HG02588 (cell line): ENCODE measurements at regions not wholly inside any gene's neighbourhood (a gene's known extent, or its start where the extent isn't known, plus 50 kb on each side); places are given as distances from the start of the nearest gene placed in this dataset.

Experiments
- ATAC-seq: cut with Tn5 transposase; IDR thresholded peaks from one replicate; pipeline ENCODE4 v1.9.1; 2021; ENCODE audit warnings: mild to moderate bottlenecking, moderate library complexity; ENCODE audit not compliant: unreplicated experiment

- ATAC-seq, result no peak
Measured at GRCh38 chr9:134227451-134228411, 63.4 kb upstream of the RNU6ATAC start.

- ATAC-seq, result no peak
Measured at GRCh38 chr9:134228649-134229048, 64.3 kb upstream of the RNU6ATAC start.

- no peak for ATAC-seq
Measured at GRCh38 chr9:134229466-134230091, 65.2 kb upstream of the RNU6ATAC start.

GRCh38 chr9:134230092-134230941 is 66.0 kb upstream of the RNU6ATAC start:
- no peak for ATAC-seq

- no peak for ATAC-seq
Measured at GRCh38 chr9:134230942-134231325, 66.6 kb upstream of the RNU6ATAC start.

GRCh38 chr9:134231330-134231745 is 67.0 kb upstream of the RNU6ATAC start:
- ATAC-seq, result no peak

GRCh38 chr9:134231767-134232166 is 67.4 kb upstream of the RNU6ATAC start:
- no peak for ATAC-seq

GRCh38 chr9:134233022-134233421 is 68.7 kb upstream of the RNU6ATAC start:
- ATAC-seq, result no peak

GRCh38 chr9:134234001-134234660 is 69.8 kb upstream of the RNU6ATAC start:
- ATAC-seq, result no peak

GRCh38 chr9:134234687-134235359 is 70.5 kb upstream of the RNU6ATAC start:
- no peak for ATAC-seq

GRCh38 chr9:134235366-134235765 is 71.0 kb upstream of the RNU6ATAC start:
- no peak for ATAC-seq

- no peak for ATAC-seq
Measured at GRCh38 chr9:134236001-134236421, 71.6 kb upstream of the RNU6ATAC start.

GRCh38 chr9:134236935-134237629 is 72.7 kb upstream of the RNU6ATAC start:
- no peak for ATAC-seq

GRCh38 chr9:134237630-134238265 is 73.4 kb upstream of the RNU6ATAC start:
- no peak for ATAC-seq

GRCh38 chr9:134239130-134239903 is 75.0 kb upstream of the RNU6ATAC start:
- ATAC-seq, result no peak

GRCh38 chr9:134239939-134240338 is 75.6 kb upstream of the RNU6ATAC start:
- ATAC-seq, result no peak

- no peak for ATAC-seq
Measured at GRCh38 chr9:134240361-134240760, 76.0 kb upstream of the RNU6ATAC start.

- no peak for ATAC-seq
Measured at GRCh38 chr9:134242706-134243105, 78.3 kb upstream of the RNU6ATAC start.
